Renal cortex interstitium (tissue), 11 donors: ENCODE measurements at regions not wholly inside any gene's neighbourhood (a gene's known extent, or its start where the extent isn't known, plus 50 kb on each side); places are given as distances from the start of the nearest gene placed in this dataset.
A peak's percentile ranks its signal among the peaks of the same experiment; 100 is the strongest.
"Not testable (repeated sequence)": the region's sequence is repeated elsewhere in the genome, so short reads cannot be mapped to it uniquely, and the experiment has no call there.

Experiments used
- DNase-seq, 11 donors: peaks; one replicate each; pipeline ENCODE4 v3.0.0-alpha.2; 2013; ENCODE audit warnings: low read depth in 9 of 11, low spot score in 4 of 11; ENCODE audit errors: extremely low read depth in 1 of 11

- DNase-seq = peak in 4 of 11 donors; percentile 1 to 13 (median 7)
These were observed 373.5 kb downstream of the SUCLG1 start for GRCh38 chr2:84085562-84085961.

GRCh38 chr2:84084856-84085255 lies 374.2 kb downstream of the SUCLG1 start:
- DNase-seq = no peak

GRCh38 chr2:84083984-84084383 lies 375.1 kb downstream of the SUCLG1 start:
- DNase-seq = no peak

- no peak for DNase-seq
These were observed 380.6 kb downstream of the SUCLG1 start for GRCh38 chr2:84078471-84078870.

GRCh38 chr2:84077496-84077895 lies 381.6 kb downstream of the SUCLG1 start:
- peak in 3 of 11 donors; percentile 2 to 11 (median 4) for DNase-seq

- no peak for DNase-seq
These were observed 388.0 kb downstream of the SUCLG1 start for GRCh38 chr2:84071050-84071449.

GRCh38 chr2:84065857-84066256 lies 393.2 kb downstream of the SUCLG1 start:
- no peak for DNase-seq

- no peak for DNase-seq
These were observed 401.0 kb downstream of the SUCLG1 start for GRCh38 chr2:84057917-84058560.

- no peak for DNase-seq
These were observed 403.3 kb downstream of the SUCLG1 start for GRCh38 chr2:84055816-84056215.

- not testable (repeated sequence) for DNase-seq
These were observed 404.5 kb downstream of the SUCLG1 start for GRCh38 chr2:84054577-84054976.

GRCh38 chr2:84052913-84053312 lies 406.2 kb downstream of the SUCLG1 start:
- DNase-seq = no peak

GRCh38 chr2:84052043-84052442 lies 407.0 kb downstream of the SUCLG1 start:
- DNase-seq = no peak

- DNase-seq = no peak
These were observed 410.1 kb downstream of the SUCLG1 start for GRCh38 chr2:84048964-84049363.

GRCh38 chr2:84041506-84041905 lies 417.6 kb downstream of the SUCLG1 start:
- DNase-seq = no peak

- DNase-seq = no peak
These were observed 418.8 kb downstream of the SUCLG1 start for GRCh38 chr2:84040281-84040680.

GRCh38 chr2:84038866-84039265 lies 420.2 kb downstream of the SUCLG1 start:
- DNase-seq = peak in 10 of 11 donors; percentile 6 to 38 (median 22)

- DNase-seq = no peak
These were observed 425.6 kb downstream of the SUCLG1 start for GRCh38 chr2:84033347-84033974.

- no peak for DNase-seq
These were observed 427.6 kb downstream of the SUCLG1 start for GRCh38 chr2:84031312-84032050.

GRCh38 chr2:84029903-84030575 lies 429.0 kb downstream of the SUCLG1 start:
- no peak for DNase-seq

- DNase-seq = no peak
These were observed 432.3 kb downstream of the SUCLG1 start for GRCh38 chr2:84026818-84027217.
